Femur (tissue), 1 donor: ENCODE measurements at regions not wholly inside any gene's neighbourhood (a gene's known extent, or its start where the extent isn't known, plus 50 kb on each side); places are given as distances from the start of the nearest gene placed in this dataset.
"Not testable (repeated sequence)": the region's sequence is repeated elsewhere in the genome, so short reads cannot be mapped to it uniquely, and the experiment has no call there.

ENCODE experiments used
- DNase-seq: peaks from one replicate; pipeline ENCODE4 v3.0.0-alpha.2; 2017

GRCh38 chr14:37791384-37792036 lies 196.1 kb downstream of the TTC6 start:
- no peak for DNase-seq

GRCh38 chr14:37792124-37792523 lies 196.7 kb downstream of the TTC6 start:
- no peak for DNase-seq

GRCh38 chr14:37796703-37797416 lies 201.4 kb downstream of the TTC6 start:
- DNase-seq, result no peak

- no peak for DNase-seq
These were observed 202.2 kb downstream of the TTC6 start for GRCh38 chr14:37797675-37798074.

GRCh38 chr14:37807722-37808121 lies 212.3 kb downstream of the TTC6 start:
- DNase-seq, result no peak

GRCh38 chr14:37810094-37810801 lies 214.8 kb downstream of the TTC6 start:
- no peak for DNase-seq

GRCh38 chr14:37813732-37814131 lies 218.3 kb downstream of the TTC6 start:
- DNase-seq, result no peak

- DNase-seq, result peak; percentile 23
These were observed 220.7 kb downstream of the TTC6 start for GRCh38 chr14:37816135-37816534.

- no peak for DNase-seq
These were observed 221.4 kb downstream of the TTC6 start for GRCh38 chr14:37816743-37817295.

- DNase-seq, result no peak
These were observed 224.0 kb downstream of the TTC6 start for GRCh38 chr14:37819155-37820015.

GRCh38 chr14:37820810-37821209 lies 225.4 kb downstream of the TTC6 start:
- not testable (repeated sequence) for DNase-seq

- no peak for DNase-seq
These were observed 229.7 kb downstream of the TTC6 start for GRCh38 chr14:37824939-37825712.

- no peak for DNase-seq
These were observed 231.4 kb downstream of the TTC6 start for GRCh38 chr14:37826869-37827268.

GRCh38 chr14:37830271-37830670 lies 234.8 kb downstream of the TTC6 start:
- no peak for DNase-seq

GRCh38 chr14:37834275-37834674 lies 238.8 kb downstream of the TTC6 start:
- DNase-seq, result no peak

GRCh38 chr14:37838778-37839177 lies 243.3 kb downstream of the TTC6 start:
- DNase-seq, result not testable (repeated sequence)

- not testable (repeated sequence) for DNase-seq
These were observed 245.6 kb downstream of the TTC6 start for GRCh38 chr14:37841039-37841438.

- no peak for DNase-seq
These were observed 246.7 kb downstream of the TTC6 start for GRCh38 chr14:37842106-37842505.

GRCh38 chr14:37843954-37844607 lies 248.7 kb downstream of the TTC6 start:
- DNase-seq, result no peak

- DNase-seq, result no peak
These were observed 249.2 kb downstream of the TTC6 start for GRCh38 chr14:37844614-37845013.

GRCh38 chr14:37848985-37849621 lies 253.7 kb downstream of the TTC6 start:
- no peak for DNase-seq
